NT2/D1 (cell line): ENCODE measurements at regions not wholly inside any gene's neighbourhood (a gene's known extent, or its start where the extent isn't known, plus 50 kb on each side); places are given as distances from the start of the nearest gene placed in this dataset.

Experiments
- SUZ12 ChIP-seq: IDR thresholded peaks from 2 replicates; pipeline ENCODE4 v1.6.1; 2011; ENCODE audit not compliant: insufficient read length, insufficient read depth; ENCODE audit errors: extremely low read depth
- YY1 ChIP-seq: IDR thresholded peaks from 2 replicates; pipeline ENCODE4 v1.6.1; 2011; ENCODE audit not compliant: insufficient read length, insufficient read depth
- ZNF274 ChIP-seq: IDR thresholded peaks from 2 replicates; pipeline ENCODE4 v1.6.1; 2011; ENCODE audit warnings: mild to moderate bottlenecking, low read depth, low read length

DNA sequence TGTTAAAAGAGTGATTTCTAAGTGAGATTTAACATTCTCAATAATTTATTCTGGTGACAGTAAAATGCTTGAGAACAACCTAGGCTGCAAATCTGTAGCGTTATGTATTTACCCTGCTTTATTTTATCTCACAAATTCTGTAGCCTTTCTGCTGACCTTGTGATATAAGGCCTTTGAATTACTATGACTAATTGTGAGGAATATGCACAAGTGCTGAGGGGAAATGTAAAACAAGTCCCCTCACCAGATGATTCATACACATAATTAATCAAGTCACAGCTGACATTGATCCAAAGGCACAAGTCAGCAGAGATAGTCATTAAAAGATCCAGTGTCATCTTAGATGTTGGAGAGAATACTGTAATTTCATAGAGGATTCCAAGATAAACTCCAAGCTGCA lies 992.7 kb upstream of the USP15 start:
- TF ChIP-seq ZNF274 = no peak
- TF ChIP-seq YY1 = no peak
- no peak for TF ChIP-seq SUZ12
